ENCODE measurements at regions not wholly inside any gene's neighbourhood (a gene's known extent, or its start where the extent isn't known, plus 50 kb on each side); places are given as distances from the start of the nearest gene placed in this dataset.
A peak's percentile ranks its signal among the peaks of the same experiment; 100 is the strongest.

DNA sequence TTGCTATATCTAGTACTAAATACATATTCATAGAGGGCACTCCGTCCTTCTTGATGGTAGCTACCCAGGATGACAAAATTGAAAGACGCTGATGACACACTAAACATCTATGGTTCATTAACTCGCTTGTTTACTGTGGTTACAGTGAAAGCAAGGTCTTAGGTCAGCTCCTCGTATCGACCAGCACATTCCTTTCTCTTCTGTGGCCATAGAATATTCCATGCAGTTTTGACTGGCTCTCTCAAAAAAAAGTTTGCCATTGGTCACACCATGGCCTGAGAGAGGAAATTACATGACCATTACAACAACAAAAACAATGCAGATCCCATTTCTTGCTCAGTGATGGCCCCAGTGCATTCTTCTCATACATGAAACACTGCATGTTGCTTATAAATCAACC, 411.4 kb upstream of the SOX5 start (continued):
- TF ChIP-seq, protein P1, sequence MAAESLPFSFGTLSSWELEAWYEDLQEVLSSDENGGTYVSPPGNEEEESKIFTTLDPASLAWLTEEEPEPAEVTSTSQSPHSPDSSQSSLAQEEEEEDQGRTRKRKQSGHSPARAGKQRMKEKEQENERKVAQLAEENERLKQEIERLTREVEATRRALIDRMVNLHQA (CRISPR knock-in tag; IDR thresholded peaks at IDR 0.05), result no peak
- peak; percentile 25; the same call in 1 of the 2 replicates for TF ChIP-seq ZNF331 (CRISPR knock-in tag; IDR thresholded peaks at IDR 0.05)
- TF ChIP-seq KLF9 (CRISPR knock-in tag; IDR thresholded peaks at IDR 0.05; ENCODE audit: low read depth), result no peak
- TF ChIP-seq ZBTB20 (CRISPR knock-in tag; IDR thresholded peaks at IDR 0.05; ENCODE audit: borderline replicate concordance, low read depth), result no peak
- TF ChIP-seq ZBTB21 (CRISPR knock-in tag; IDR thresholded peaks at IDR 0.05), result 0 out of 2 replicates have a peak, but pooled peaks have one; percentile 30
- TF ChIP-seq, protein P2, sequence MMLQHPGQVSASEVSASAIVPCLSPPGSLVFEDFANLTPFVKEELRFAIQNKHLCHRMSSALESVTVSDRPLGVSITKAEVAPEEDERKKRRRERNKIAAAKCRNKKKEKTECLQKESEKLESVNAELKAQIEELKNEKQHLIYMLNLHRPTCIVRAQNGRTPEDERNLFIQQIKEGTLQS (CRISPR knock-in tag; IDR thresholded peaks at IDR 0.05), result no peak
- TF ChIP-seq TBX3 (IDR thresholded peaks at IDR 0.05; ENCODE audit: borderline replicate concordance), result no peak
- no peak for TF ChIP-seq SNAPC2 (CRISPR knock-in tag; IDR thresholded peaks at IDR 0.05)
- TF ChIP-seq, protein P3, sequence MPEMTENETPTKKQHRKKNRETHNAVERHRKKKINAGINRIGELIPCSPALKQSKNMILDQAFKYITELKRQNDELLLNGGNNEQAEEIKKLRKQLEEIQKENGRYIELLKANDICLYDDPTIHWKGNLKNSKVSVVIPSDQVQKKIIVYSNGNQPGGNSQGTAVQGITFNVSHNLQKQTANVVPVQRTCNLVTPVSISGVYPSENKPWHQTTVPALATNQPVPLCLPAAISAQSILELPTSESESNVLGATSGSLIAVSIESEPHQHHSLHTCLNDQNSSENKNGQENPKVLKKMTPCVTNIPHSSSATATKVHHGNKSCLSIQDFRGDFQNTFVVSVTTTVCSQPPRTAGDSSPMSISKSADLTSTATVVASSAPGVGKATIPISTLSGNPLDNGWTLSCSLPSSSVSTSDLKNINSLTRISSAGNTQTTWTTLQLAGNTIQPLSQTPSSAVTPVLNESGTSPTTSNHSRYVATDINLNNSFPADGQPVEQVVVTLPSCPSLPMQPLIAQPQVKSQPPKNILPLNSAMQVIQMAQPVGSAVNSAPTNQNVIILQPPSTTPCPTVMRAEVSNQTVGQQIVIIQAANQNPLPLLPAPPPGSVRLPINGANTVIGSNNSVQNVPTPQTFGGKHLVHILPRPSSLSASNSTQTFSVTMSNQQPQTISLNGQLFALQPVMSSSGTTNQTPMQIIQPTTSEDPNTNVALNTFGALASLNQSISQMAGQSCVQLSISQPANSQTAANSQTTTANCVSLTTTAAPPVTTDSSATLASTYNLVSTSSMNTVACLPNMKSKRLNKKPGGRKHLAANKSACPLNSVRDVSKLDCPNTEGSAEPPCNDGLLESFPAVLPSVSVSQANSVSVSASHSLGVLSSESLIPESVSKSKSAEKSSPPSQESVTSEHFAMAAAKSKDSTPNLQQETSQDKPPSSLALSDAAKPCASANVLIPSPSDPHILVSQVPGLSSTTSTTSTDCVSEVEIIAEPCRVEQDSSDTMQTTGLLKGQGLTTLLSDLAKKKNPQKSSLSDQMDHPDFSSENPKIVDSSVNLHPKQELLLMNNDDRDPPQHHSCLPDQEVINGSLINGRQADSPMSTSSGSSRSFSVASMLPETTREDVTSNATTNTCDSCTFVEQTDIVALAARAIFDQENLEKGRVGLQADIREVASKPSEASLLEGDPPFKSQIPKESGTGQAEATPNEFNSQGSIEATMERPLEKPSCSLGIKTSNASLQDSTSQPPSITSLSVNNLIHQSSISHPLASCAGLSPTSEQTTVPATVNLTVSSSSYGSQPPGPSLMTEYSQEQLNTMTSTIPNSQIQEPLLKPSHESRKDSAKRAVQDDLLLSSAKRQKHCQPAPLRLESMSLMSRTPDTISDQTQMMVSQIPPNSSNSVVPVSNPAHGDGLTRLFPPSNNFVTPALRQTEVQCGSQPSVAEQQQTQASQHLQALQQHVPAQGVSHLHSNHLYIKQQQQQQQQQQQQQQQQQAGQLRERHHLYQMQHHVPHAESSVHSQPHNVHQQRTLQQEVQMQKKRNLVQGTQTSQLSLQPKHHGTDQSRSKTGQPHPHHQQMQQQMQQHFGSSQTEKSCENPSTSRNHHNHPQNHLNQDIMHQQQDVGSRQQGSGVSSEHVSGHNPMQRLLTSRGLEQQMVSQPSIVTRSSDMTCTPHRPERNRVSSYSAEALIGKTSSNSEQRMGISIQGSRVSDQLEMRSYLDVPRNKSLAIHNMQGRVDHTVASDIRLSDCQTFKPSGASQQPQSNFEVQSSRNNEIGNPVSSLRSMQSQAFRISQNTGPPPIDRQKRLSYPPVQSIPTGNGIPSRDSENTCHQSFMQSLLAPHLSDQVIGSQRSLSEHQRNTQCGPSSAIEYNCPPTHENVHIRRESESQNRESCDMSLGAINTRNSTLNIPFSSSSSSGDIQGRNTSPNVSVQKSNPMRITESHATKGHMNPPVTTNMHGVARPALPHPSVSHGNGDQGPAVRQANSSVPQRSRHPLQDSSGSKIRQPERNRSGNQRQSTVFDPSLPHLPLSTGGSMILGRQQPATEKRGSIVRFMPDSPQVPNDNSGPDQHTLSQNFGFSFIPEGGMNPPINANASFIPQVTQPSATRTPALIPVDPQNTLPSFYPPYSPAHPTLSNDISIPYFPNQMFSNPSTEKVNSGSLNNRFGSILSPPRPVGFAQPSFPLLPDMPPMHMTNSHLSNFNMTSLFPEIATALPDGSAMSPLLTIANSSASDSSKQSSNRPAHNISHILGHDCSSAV (CRISPR knock-in tag; IDR thresholded peaks at IDR 0.05; ENCODE audit: borderline replicate concordance), result no peak
- TF ChIP-seq, protein P4, sequence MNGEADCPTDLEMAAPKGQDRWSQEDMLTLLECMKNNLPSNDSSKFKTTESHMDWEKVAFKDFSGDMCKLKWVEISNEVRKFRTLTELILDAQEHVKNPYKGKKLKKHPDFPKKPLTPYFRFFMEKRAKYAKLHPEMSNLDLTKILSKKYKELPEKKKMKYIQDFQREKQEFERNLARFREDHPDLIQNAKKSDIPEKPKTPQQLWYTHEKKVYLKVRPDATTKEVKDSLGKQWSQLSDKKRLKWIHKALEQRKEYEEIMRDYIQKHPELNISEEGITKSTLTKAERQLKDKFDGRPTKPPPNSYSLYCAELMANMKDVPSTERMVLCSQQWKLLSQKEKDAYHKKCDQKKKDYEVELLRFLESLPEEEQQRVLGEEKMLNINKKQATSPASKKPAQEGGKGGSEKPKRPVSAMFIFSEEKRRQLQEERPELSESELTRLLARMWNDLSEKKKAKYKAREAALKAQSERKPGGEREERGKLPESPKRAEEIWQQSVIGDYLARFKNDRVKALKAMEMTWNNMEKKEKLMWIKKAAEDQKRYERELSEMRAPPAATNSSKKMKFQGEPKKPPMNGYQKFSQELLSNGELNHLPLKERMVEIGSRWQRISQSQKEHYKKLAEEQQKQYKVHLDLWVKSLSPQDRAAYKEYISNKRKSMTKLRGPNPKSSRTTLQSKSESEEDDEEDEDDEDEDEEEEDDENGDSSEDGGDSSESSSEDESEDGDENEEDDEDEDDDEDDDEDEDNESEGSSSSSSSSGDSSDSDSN (CRISPR knock-in tag; IDR thresholded peaks at IDR 0.05), result no peak
- TF ChIP-seq, protein P5, sequence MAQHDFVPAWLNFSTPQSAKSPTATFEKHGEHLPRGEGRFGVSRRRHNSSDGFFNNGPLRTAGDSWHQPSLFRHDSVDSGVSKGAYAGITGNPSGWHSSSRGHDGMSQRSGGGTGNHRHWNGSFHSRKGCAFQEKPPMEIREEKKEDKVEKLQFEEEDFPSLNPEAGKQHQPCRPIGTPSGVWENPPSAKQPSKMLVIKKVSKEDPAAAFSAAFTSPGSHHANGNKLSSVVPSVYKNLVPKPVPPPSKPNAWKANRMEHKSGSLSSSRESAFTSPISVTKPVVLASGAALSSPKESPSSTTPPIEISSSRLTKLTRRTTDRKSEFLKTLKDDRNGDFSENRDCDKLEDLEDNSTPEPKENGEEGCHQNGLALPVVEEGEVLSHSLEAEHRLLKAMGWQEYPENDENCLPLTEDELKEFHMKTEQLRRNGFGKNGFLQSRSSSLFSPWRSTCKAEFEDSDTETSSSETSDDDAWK (CRISPR knock-in tag; IDR thresholded peaks at IDR 0.05), result no peak
- no peak for TF ChIP-seq ZNF616 (CRISPR knock-in tag; IDR thresholded peaks at IDR 0.05; ENCODE audit: low read depth)
- no peak for TF ChIP-seq KAT7 (CRISPR knock-in tag; IDR thresholded peaks at IDR 0.05; ENCODE audit: borderline replicate concordance)
- no peak for TF ChIP-seq HNF4A (CRISPR knock-in tag; IDR thresholded peaks at IDR 0.05)
- no peak for TF ChIP-seq SOX6 (IDR thresholded peaks at IDR 0.05)
- TF ChIP-seq SOX6 (CRISPR knock-in tag; IDR thresholded peaks at IDR 0.05), result peak; percentile 51
- no peak for TF ChIP-seq ARHGAP35 (CRISPR knock-in tag; IDR thresholded peaks at IDR 0.05; ENCODE audit: borderline replicate concordance)
- TF ChIP-seq BCL6 (CRISPR knock-in tag; IDR thresholded peaks at IDR 0.05), result 0 out of 2 replicates have a peak, but pooled peaks have one; percentile 22
- TF ChIP-seq FOXA1 (IDR thresholded peaks at IDR 0.05), result no peak
- peak; percentile 35; the same call in 1 of the 2 replicates for TF ChIP-seq FOXA1 (CRISPR knock-in tag; IDR thresholded peaks at IDR 0.05)
- TF ChIP-seq HOXA3 (CRISPR knock-in tag; IDR thresholded peaks at IDR 0.05), result no peak

Measured in HepG2 (cell line).